HT1080 (cell line): ENCODE measurements at regions not wholly inside any gene's neighbourhood (a gene's known extent, or its start where the extent isn't known, plus 50 kb on each side); places are given as distances from the start of the nearest gene placed in this dataset.
"Not testable (repeated sequence)": the region's sequence is repeated elsewhere in the genome, so short reads cannot be mapped to it uniquely, and the experiment has no call there.

Experiments used
- DNase-seq: peaks from one replicate; pipeline ENCODE4 v3.0.0-alpha.2; 2015; ENCODE audit warnings: low read depth

DNA sequence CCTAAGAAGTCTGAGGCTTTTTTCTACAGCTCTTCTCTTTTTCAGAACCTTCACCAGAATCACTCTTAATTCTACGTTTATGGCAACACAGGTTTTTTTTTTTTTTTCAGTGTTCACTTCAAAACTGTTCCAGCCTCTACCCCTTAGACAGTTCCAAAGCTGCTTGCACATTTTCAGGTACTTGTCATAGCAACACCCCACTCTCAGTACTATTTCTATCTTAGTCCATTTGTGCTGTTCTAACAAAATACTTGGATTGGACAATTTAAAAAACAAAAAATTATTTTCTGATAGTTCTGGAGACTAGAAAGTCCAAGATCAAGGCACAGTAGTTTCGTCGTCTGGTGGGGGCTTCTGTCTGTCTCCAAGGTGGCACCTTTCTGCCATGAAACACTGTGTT lies 340.9 kb upstream of the RPS23 start:
- no peak for DNase-seq

DNA sequence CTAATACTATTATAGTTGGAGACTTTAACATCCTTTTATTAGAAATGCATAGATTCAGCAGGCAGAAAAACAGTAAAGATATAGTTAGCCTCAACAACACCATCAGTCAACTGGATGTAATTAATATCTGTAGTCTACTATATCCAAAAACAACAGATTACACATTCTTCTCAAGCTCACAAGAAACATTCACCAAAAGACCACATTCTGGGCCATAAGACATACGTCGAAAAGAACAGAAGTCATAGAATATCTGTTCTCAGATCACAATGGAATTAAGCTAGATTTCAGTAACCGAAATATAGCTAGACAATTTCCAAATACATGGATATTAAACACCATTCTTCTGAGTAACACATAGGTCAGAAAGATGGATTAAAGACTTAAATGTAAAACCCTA lies 336.6 kb upstream of the RPS23 start:
- no peak for DNase-seq

DNA sequence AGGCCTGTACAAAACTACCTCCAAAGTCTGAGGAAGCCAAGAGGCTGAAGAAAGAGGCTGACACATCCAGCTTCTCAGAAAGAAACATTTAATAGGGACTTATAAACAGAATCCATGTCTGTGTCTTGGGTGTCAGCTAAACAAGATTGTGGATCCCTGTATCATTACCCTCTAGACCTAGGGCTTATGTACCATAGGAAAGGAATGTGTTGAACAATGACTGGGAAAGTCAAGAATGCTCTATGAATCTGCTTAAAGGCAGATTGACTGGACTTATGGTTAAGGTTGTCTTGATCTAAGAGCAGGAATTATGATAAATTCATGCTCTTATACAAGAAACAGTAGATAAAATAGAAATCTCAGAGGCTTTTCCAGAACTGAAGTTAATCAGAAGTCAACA lies 335.7 kb upstream of the RPS23 start:
- DNase-seq: no peak

DNA sequence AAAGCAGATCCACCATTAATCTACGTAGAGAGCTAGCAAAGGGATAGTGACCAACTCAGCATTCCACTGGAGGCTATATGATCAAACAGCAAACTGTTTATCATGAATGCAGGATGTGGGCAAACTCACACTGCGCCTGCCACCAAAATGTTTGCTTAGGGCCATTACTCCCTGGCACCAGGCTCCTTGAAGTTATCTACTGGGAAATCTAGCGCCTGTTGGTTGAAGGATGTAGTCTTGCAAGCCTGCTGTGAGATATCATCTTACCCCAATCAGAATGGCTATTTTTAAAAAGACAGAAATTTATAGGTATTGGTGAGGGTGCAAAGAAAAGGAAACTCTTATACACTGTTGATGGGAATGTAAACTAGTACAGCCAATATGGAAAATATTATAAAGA lies 332.5 kb upstream of the RPS23 start:
- DNase-seq: no peak

DNA sequence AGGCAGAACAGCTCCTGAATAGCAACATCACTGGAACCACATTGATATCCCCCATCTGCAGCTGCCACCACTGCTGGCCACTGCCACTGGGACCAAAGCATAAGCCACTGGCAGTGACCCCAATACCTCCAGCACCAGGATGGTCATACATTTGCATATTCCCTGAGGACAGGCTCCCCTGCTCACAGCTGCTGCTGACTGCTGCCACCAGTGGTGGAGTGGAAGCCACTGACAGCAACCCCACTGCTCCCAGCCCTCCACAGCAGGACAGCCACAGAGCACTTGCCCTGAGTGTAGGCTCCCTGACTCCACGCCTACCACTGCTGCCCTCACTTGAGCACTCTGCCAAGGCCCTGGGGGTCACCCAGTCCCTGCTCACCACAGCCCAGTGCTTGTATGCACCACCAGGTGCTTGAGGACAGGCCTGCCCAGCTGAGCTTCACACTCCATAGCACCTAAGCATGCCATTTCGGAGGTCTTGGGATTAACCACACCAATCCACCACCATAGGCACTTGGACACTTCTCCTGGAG lies 327.4 kb upstream of the RPS23 start:
- DNase-seq: no peak

DNA sequence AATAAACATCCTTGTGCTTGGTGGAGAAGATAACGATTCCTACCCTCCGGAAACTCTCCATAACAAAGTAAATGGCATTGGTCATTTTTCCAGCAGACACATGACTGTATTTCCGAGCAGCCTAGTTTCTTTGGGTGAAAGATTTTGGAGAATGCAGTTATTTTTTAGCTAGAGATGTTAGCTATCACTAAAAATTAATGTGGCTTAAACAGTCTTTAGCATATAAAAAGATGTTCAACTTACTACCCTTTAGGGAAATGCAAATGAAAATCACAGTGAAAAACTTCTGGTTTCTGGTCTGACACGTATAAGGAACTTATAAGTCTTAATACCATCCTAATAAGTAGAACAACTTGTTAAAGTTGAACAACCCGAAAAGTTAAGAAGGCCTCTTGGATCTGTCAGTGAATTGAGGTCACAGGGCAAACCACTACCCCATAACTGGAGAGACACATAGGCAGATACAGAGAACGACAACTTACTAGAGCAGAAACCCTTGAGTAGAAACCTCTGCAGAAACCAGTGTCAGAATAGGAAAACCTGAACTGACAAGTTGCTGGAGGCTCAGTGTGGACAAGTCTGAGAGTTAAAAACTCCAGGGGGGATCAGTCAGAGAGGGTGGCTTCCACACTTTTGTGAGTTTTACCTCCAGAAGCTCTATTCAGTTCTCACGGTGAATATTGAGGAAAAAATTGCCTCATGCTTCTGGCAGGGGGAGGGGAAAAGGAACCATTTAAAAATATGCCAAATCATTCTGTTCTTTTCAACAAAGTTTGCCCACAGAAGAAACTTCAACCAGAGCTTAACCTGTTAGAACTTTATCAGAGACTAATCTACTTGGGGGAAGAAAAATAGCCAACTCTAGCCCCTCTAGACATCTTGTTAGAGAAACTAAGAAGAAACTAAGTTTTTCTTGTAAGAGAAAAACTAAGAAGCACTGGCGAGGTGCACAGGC lies 325.2 kb upstream of the RPS23 start:
- no peak for DNase-seq

DNA sequence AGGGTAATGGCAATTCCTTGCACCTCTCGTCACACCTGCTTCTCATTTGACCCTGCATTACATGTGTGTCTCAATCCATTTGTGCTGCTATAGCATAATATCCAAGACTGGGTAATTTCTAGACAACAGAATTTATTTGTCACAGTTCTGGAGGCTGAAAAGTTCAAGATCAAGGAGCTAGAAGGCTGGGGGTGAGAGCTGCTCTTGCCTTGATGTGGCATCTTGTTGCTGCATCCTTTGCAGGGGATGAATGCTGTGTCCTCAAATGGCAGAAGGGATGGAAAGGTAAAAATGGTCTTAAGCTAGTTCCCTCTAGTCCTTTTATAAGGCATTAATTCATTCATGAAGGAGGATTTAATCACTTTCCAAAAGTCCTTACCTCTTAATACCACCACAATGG lies 323.7 kb upstream of the RPS23 start:
- DNase-seq: no peak

DNA sequence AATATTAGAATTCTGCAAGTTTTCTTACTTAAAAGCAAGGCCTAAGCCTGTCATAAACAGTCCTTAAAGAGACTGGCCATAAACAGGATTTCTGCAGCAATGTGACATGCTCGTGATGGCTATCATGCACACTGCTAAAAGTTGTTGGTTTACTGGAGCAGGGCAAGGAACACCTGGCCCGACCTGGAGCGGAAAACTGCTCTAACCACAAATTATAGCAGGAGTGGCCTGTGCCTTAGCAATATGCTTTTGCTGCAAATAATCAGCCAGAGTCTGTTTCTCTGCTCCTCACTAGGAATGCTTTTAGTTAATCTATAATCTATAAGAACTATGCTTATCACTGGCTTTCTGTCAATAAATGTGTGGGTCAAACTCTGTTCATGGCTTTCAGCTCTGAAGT lies 322.9 kb upstream of the RPS23 start:
- no peak for DNase-seq

DNA sequence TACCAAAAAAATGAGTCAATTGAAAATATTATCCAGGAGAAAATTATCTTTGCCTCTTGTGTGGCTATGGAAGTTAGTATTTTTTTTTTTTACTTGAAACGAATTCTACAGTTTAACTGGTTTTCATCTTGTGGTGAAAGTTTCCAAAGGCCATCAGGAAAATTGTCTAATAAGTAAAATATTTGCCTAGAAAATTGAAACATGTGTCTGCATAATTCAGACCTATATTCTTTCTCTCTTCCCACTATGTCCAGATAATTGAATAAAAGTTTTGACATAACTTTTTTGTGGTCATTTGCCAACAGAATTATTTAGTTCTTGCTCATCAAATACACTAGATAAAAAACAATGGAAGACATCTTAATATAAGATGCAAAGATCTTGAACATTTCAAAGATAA lies 321.5 kb upstream of the RPS23 start:
- no peak for DNase-seq

DNA sequence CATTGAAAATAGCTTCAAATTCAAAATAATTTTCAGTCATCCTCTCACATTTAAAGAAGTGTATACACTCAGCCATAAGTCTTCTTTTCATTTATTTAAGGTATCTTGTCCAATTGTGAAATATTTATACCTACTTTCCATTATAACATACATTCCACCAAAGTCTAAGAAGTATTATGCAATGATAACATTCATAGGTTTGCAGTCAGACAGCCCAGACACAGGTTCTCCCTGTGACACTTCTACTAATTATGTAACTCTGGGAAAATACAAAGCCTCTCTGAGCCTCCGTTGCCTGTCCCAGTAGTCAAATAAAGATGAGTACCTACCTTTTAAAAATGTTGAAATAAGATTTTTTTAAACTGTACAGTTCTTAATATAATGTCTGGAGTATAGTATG lies 320.9 kb upstream of the RPS23 start:
- DNase-seq: no peak

DNA sequence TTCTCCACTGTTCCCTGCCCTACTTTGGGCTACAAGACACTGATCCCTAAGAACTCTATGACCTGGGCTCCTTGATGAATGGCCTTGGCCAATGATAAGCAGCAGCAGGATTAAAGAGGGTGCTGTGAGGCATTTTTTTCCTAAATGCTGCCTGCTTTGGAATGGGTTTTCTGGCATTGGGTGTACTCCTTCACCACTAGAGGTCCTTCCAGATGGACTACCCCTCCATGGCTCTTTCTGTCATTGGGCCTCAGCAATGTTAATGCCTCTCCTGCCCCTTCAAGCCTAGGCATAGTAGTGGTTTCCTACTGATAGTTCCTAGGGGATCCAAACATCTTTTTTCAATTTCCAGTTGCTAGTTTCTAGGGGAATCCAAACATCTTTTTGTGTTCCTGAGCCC lies 319.3 kb upstream of the RPS23 start:
- DNase-seq: no peak

DNA sequence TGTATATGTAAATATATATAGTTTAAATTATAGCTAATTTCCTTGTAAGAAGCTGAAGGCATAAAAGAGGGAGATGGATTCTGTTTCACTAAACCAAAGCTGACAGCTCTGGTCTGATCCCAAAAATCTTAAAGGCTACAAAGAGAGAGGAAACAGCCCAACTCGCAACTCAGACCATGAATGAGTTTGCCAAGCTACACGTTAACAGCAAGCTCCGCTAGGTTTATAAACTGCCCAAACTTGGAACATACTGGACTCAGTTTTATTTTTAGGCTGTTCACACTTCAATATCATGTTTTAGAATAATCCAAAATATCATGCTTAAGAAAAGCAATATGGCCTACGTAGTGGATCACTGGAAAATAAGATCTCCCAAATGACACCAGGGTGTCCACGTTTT lies 318.3 kb upstream of the RPS23 start:
- no peak for DNase-seq

DNA sequence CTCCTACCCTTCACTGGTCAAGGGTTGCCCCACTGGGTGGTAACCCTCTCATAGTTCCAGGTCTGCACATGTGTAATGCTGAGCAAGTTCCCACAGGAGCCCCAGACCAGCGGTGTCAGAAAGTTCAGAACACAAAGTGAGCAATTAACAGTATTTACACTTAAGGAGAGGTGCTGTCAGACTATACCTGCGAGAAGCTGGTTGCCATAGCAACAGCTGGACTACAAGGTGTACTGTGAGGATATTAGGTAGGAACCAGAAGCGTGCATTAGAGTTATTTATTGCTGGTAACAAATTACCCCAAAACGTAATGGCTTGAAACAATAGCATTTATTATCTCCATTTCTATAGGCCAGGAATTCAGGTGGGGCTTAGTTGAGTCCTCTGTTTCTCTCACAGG lies 317.0 kb upstream of the RPS23 start:
- DNase-seq: no peak

DNA sequence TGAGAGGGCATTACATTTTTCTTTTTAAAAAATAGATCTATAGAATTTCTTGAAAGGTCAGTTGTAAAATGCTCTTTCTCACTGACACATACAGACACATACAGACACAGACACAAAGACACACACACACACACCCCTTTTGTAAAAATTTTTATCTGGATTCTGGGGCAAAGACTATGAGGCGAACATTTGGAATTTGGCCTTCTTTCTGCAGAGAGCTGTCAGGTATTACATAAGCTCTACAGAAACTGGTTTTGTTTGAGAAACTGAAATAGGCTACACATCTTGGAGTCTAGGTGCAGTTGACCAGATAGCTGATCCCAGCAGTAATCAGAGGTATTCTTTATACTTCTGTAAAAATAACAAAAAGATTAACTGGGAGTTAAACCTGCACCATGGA lies 315.9 kb upstream of the RPS23 start:
- no peak for DNase-seq

DNA sequence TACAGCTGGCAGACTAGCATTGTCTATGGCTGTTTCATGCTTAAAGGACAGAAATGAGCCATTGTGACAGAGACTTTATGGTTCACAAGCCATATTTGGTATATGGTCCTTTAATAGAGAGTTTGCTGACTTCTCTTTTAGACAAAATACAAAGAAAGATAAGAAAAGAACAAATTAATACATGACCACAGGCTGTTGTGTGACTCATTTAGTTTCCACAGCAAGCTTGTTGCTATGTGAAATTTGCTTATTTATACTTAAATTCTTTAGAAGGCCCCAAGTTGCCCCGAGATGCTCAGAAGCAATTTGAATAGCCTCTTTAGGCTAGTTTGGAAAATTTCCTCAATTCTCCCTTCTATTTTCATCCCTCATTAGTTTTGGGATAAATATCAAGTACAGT lies 315.3 kb upstream of the RPS23 start:
- no peak for DNase-seq

DNA sequence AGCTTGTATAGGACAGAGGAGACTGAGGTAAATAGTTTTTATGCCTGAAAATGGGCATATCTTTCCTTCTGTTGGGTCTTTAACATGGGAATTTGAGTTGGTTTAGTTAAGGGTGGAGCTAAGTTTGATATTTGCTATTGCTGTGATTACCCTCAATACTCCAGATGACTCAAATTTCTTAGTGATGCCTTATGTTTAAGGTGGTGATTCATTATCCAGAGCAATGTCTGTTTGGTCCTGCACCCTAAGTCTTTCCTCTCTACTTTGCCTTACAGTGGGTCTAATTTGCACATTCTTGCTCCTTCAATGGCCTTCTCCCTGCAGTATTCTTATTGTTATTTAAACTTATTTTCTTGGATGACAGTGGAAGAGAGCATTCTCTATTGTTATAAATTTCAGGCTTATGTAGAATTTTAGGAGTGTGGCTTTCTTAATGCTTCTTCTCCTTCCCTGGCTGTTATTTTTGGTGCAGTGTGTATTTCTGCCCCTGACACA lies 312.9 kb upstream of the RPS23 start:
- no peak for DNase-seq

DNA sequence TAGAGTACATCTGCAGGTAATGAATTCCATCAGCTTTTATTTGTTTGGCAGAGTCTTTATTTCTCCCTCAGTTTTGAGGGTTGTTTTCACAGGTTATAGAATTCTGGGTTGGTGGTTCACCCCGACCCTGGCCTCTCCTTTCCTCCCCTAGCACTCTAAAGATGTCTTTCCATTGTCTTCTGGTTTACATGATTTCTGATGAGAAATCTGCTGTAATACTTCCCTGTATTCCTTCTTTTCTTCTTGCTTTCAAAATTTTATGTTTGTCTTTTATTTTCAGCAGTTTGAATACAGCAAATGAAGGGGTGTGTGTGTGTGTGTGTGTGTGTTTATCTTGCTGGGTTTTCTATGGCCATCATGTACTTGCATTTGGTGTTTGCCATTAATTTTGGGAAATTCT lies 312.0 kb upstream of the RPS23 start:
- no peak for DNase-seq

DNA sequence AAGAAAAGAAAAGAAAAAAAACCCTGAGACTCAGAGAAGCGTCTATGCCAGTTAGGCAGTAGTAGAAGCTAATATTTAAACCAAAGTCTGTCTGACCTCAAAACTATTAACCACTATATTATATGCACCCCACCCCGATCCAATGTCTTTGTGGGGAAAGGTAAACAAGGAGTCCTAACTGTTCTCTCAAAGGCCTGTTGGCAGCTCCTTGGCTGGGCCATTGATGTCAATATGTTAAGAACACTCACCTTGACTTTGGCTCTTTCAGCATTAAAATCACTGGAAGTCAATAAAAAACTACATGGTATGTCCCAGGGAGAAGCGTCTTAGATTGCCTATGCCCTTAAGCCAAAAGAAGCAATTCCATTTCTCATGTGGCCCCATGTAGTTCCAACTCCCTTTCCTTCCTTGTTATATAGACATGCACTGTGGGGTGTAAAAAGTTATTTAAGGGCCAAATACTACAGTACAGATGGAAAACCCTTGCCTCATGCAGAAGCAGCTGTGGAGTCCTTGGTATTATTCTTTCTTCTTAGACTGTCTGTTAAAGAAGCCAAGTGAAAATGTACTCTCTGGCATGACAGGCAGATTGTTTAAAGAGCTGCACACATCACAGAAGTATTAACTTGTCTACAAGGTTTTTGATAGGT lies 308.6 kb upstream of the RPS23 start:
- DNase-seq: no peak

DNA sequence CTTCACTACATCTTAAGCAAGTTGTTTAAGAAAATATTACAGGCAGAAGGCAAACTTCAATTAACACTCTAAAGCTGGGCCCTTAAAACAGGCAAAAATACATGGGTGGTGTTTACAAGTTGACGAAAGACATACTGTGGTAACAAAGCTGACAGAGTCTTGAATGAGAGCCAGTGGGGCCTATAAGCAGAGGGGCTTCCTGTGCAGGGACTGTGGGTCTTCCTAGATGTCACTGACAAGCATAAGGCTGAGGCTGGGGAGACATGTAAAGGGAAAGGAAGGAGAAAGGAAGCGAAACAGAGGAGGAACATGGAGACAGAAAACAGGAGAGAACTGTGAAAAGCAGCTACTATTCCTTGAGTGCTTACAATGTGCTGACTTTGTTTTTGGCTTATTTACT lies 308.0 kb upstream of the RPS23 start:
- no peak for DNase-seq

DNA sequence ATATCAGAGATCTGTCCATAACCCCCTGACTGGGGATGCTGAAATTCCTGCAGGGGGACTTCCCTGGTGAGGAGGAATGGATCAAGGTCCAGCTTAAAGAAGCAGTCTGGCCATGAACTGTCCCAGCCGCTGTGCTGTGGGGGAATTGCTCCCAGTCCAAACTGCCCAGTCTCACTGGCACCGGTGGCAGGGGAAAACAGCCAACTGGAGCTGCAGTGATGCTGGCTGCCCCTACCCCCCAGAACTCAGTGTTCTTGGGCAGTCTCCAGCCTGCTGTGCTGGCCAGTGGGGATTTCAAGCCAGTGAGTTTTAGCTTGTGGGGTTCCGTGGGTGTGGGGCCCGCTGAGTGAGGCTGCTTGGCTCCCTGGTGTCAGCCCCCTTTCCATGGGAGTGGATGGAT lies 306.5 kb upstream of the RPS23 start:
- no peak for DNase-seq

DNA sequence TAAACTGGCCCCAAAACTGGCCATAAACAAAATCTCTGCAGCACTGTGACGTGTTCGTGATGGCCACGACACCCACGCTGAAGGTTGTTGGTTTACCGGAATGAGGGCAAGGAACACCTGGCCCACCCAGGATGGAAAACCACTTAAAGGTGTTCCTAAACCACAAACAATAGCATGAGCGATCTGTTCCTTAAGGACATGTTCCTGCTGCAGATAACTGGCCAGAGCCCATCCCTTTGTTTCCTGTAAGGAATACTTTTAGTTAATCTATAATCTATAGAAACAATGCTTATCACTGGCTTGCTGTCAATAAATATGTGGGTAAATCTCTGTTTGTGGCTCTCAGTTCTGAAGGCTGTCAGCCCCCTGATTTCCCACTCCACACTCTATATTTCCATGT lies 305.2 kb upstream of the RPS23 start:
- DNase-seq: not testable (repeated sequence)

DNA sequence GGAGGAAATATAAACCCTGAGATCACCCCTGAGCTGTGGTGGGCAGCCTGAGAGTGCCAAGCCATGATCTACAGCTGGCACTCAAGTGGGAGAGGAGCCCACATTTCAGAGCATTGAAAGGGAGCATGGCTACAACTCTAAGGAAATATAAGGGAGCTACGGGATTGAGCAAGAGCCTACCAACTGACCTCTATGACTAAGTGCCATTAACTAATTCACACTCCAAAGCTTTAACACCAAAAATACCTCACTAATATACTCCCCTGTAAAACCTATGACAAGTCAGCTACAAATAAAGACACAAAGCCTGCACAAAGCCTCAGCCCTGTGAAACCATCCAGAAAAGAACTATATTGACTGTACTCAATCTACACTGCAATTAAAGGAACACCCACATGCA lies 286.8 kb upstream of the RPS23 start:
- DNase-seq: no peak

DNA sequence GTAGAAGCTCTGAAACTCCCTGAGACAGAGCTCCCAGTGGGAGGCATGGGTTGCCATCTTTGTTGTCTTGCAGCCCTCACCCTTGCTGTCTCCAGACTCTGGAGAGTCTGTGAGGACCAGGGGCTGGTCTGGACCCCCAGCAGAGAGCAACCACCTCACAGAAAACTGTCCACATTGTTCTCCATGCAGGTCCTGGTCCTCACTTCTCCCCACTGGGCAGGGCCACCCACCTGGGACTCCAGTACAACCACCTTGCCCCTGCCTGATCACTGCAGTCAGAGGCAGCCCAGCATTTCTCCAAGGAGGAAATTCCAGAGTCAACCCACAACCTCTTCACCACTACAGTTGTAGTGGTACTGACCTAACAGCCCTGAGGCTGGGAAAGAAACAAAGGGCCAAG lies 285.6 kb upstream of the RPS23 start:
- DNase-seq: no peak
